AG09309 (cell line): ENCODE measurements at regions not wholly inside any gene's neighbourhood (a gene's known extent, or its start where the extent isn't known, plus 50 kb on each side); places are given as distances from the start of the nearest gene placed in this dataset.

Experiments
- DNase-seq: peaks from one replicate; pipeline ENCODE4 v3.0.0-alpha.2; 2010; ENCODE audit warnings: low read depth
- H3K4me3 ChIP-seq: 2 replicates; pipeline ENCODE4 v1.5.1; 2011; ENCODE audit warnings: mild to moderate bottlenecking, low read depth, low read length, moderate library complexity; ENCODE audit not compliant: control insufficient read depth
- TF ChIP-seq, protein P1 (sequence below): IDR thresholded peaks from 2 replicates; pipeline ENCODE4 v1.5.1; 2011; ENCODE audit warnings: mild to moderate bottlenecking, low read depth, low read length, inconsistent platforms; ENCODE audit not compliant: insufficient read depth, control insufficient read depth; ENCODE audit errors: missing control alignments

DNA sequence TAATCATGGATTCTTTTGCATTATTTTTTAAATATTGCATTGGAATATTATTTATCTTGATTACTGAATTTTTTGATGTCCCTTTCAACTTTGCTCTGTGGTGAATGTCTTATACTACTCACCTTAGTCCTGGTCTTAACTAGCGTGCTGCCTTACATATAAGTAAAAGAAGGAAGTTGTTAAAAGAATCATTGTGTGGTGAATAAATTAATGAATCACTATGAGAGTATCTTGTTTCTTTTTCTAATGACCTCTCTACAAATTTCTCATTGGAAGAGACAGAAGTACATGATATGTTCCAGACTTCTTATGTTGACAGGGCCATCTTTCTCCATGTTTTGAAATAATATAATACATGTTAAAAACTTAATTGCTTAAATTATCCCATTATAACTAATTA, 432.6 kb upstream of the MMADHC start:
- DNase-seq, result no peak
- H3K4me3 ChIP-seq, result no peak overlapping the region
- TF ChIP-seq, protein P1, sequence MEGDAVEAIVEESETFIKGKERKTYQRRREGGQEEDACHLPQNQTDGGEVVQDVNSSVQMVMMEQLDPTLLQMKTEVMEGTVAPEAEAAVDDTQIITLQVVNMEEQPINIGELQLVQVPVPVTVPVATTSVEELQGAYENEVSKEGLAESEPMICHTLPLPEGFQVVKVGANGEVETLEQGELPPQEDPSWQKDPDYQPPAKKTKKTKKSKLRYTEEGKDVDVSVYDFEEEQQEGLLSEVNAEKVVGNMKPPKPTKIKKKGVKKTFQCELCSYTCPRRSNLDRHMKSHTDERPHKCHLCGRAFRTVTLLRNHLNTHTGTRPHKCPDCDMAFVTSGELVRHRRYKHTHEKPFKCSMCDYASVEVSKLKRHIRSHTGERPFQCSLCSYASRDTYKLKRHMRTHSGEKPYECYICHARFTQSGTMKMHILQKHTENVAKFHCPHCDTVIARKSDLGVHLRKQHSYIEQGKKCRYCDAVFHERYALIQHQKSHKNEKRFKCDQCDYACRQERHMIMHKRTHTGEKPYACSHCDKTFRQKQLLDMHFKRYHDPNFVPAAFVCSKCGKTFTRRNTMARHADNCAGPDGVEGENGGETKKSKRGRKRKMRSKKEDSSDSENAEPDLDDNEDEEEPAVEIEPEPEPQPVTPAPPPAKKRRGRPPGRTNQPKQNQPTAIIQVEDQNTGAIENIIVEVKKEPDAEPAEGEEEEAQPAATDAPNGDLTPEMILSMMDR, result no peak

DNA sequence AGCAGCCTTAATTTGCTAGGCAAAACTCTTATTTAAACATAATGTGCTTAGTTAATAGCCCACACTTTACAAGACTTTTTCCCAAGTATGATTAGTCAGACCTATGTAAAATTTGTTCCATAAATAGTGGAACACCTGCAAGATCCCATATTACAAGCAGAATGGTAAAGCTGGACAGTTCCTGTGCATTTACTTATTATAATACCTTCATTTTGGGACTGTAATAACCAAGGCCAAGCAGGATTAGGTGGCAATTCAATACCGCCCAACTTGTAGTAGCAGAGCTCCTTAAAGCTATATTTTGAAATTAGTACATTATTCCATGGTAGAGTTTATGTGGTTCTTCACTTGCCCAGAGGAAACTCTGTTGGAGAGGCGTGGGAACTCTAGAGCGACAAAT, 431.5 kb upstream of the MMADHC start:
- no peak for DNase-seq
- H3K4me3 ChIP-seq, result no peak overlapping the region
- TF ChIP-seq, protein P1, result no peak

DNA sequence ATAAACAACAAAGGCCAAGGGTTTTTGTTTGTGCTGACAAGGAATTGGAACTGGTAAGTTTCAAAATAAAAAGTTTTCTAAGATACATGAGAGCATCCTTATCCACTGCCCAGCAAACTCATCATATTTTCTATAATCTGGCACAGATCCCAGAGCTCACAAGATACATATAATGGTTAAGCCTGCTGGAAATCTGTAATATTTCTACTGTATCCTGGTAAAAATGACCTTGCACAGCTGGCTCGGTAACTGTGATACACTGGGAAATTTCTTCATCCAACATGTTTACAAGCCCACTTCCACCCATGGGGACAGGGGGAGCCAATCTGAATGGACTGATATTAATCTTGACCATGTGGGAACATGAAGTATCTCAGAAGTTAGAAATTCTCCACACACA, 425.4 kb upstream of the MMADHC start:
- no peak for DNase-seq
- H3K4me3 ChIP-seq, result no peak overlapping the region
- TF ChIP-seq, protein P1, result no peak

DNA sequence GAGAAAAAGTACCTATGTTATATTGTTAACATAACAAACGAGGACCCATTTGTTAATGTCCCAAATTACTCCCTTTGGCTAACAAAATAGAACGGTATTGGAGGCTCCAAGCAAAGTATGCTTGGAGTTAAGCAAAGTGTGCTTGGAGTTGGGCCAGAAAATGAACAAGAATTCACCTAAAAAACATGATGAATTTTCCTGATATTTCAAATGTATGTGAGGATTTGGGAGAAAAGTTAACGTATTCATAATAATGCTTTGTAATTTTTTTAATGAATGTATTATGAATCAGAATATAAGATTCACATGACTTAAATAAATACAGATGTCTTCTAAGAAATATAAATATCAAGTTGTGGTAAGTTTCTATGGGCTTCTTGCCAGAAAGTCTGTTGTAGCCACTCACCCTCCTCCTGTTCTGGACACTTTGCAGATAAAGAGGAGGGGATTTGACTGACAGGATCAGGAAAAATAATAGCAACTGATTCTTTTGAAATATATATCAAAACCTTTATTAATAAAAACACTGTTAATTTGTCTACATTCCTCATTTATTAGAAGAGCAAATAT, 423.7 kb upstream of the MMADHC start:
- no peak overlapping the region for H3K4me3 ChIP-seq
- TF ChIP-seq, protein P1, result no peak
- DNase-seq, result no peak

DNA sequence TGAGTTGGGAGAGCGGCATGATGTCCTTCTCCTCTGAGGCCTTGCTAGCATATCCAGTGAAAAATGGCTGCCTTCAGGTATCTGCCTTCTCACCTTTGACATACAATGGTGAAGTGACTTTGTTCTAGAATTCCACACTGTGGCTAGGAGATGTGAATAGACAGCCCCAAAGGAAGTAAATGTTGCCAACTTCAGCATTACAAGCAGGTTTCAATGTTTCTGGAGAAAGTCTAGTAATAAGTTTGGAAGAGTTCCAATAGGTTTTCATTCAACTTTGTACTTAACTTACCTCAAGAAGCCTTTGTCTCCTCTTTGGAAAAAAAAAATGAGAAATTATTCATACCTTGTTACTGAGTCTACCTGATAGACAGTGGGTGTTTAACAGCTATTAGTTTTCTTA, 421.3 kb upstream of the MMADHC start:
- DNase-seq, result no peak
- H3K4me3 ChIP-seq, result no peak overlapping the region
- TF ChIP-seq, protein P1, result no peak

DNA sequence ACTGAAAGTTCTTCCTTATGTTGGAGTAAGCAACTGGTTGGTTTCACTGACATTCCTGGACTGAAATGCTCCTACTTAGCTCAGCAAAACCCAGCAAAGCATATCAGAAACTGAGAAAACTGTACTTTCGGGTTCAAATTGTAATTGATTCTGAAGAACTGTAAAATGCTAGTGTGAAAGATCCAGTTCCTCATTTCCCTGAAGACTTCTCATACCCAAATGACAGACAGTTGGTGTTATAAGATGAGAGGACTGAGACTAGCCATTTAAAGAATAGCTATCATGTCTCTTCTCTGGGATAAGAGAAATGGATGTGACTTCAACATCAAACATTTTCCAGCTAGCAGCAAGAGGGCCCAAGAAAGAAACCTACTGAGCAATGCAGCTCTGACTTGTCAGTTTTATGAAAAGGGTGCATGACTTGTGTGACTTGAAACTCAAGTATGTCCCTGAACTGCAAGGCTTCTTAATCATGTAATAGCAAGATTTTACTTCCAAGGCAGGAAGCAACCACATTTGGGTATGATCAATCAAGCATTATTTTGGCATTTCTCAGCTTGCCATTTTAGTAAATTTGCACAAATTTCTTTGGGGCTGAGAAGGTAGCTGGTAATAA, 420.3 kb upstream of the MMADHC start:
- TF ChIP-seq, protein P1, result no peak
- H3K4me3 ChIP-seq, result no peak overlapping the region
- DNase-seq, result no peak
